Spleen (tissue), 7 donors: ENCODE measurements at regions not wholly inside any gene's neighbourhood (a gene's known extent, or its start where the extent isn't known, plus 50 kb on each side); places are given as distances from the start of the nearest gene placed in this dataset.

Source experiments
- CTCF ChIP-seq, 11 experiments: fragments of 200-600 bp in 7 of 11; fragments of 450-650 bp in 4 of 11; sonication (generic) in 4 of 11; IDR thresholded peaks in 8 of 11; conservative IDR thresholded peaks in 3 of 11; 1 replicate in 7 of 11; 2 replicates in 4 of 11; pipeline versions ENCODE4 v1.4.0 to v1.8.0; 2016 to 2021; ENCODE audit warnings: antibody characterized with exemption in 11 of 11, inconsistent platforms in 4 of 11, mild to moderate bottlenecking in 1 of 11
- POLR2A ChIP-seq, 3 donors: fragments of 450-650 bp; IDR thresholded peaks; one replicate each; pipeline ENCODE4 v1.5.1; 2017; ENCODE audit warnings: antibody characterized with exemption in 3 of 3, mild to moderate bottlenecking in 1 of 3
- donor health status: DM: no; HTN: no; CAD: no; lungs with moderate emphysema.
- donor health status: DM: no; HTN: no; CAD: no.
- donor health status: DM: no; HTN: no; CAD: no.

- TF ChIP-seq POLR2A (IDR thresholded peaks at IDR 0.05): no peak
- no peak for TF ChIP-seq CTCF (IDR thresholded peaks at IDR 0.05 in 8 of 11, conservative IDR thresholded peaks at IDR 0.05 in 3 of 11)
Observed at GRCh38 chr5:135156715-135157404, 122.8 kb upstream of the PITX1 start.
